ENCODE measurements at regions not wholly inside any gene's neighbourhood (a gene's known extent, or its start where the extent isn't known, plus 50 kb on each side); places are given as distances from the start of the nearest gene placed in this dataset.

GRCh38 chr2:226407135-226407534 lies 392.5 kb downstream of the IRS1 start:
- H3K4me1 ChIP-seq (ENCODE audit: insufficient read depth, low read length, severe bottlenecking), result no peaks in the 10 kb centered on the region
- H3K79me2 ChIP-seq (ENCODE audit: insufficient read depth, low read length), result no peaks in the 10 kb centered on the region
- H3F3A ChIP-seq (ENCODE audit: insufficient read depth, low read length), result no peaks in the 10 kb centered on the region
- H3K9ac ChIP-seq (ENCODE audit: low read length), result no peak overlapping the region
- no peaks in the 10 kb centered on the region for H3K9me3 ChIP-seq (ENCODE audit: low read length)
- no peaks in the 10 kb centered on the region for H4K20me1 ChIP-seq (ENCODE audit: insufficient read depth, low read length)
- H3K27ac ChIP-seq (ENCODE audit: low read depth, low read length, poor library complexity, severe bottlenecking), result no peak overlapping the region
- H3K27me3 ChIP-seq (ENCODE audit: insufficient read depth, low read length), result no peaks in the 10 kb centered on the region
- H2AFZ ChIP-seq (ENCODE audit: low read length), result no peak overlapping the region
- no peaks in the 10 kb centered on the region for H3K9me2 ChIP-seq (ENCODE audit: low read depth, low read length)
- TF ChIP-seq EZH2 (IDR thresholded peaks at IDR 0.05; ENCODE audit: borderline replicate concordance, low read length) (no peak), CTCF (IDR thresholded peaks at IDR 0.05; ENCODE audit: low read length) (no peak)
- no peak overlapping the region for H3K4me2 ChIP-seq (ENCODE audit: low read length)
- H3K36me3 ChIP-seq (ENCODE audit: insufficient read depth, low read length), result no peaks in the 10 kb centered on the region
- no peak overlapping the region for H3K4me3 ChIP-seq (ENCODE audit: low read depth, low read length, poor library complexity, severe bottlenecking)

- Histone ChIP-seq H3K27ac (ENCODE audit: low read depth, low read length, poor library complexity, severe bottlenecking) (no peak overlapping the region), H3K79me2 (ENCODE audit: insufficient read depth, low read length) (no peaks in the 10 kb centered on the region)
Measured at GRCh38 chr2:226405465-226405864, 394.2 kb downstream of the IRS1 start.

GRCh38 chr2:226403369-226403768 lies 396.3 kb downstream of the IRS1 start:
- H3K27ac ChIP-seq (ENCODE audit: low read depth, low read length, poor library complexity, severe bottlenecking), result no peak overlapping the region
- no peak overlapping the region for H3K4me3 ChIP-seq (ENCODE audit: low read depth, low read length, poor library complexity, severe bottlenecking)
- H3K36me3 ChIP-seq (ENCODE audit: insufficient read depth, low read length), result no peaks in the 10 kb centered on the region
- H3K27me3 ChIP-seq (ENCODE audit: insufficient read depth, low read length), result no peaks in the 10 kb centered on the region
- H3K79me2 ChIP-seq (ENCODE audit: insufficient read depth, low read length), result no peaks in the 10 kb centered on the region
- no peaks in the 10 kb centered on the region for H3F3A ChIP-seq (ENCODE audit: insufficient read depth, low read length)
- no peaks in the 10 kb centered on the region for H3K9me3 ChIP-seq (ENCODE audit: low read length)
- no peaks in the 10 kb centered on the region for H3K4me1 ChIP-seq (ENCODE audit: insufficient read depth, low read length, severe bottlenecking)
- no peaks in the 10 kb centered on the region for H4K20me1 ChIP-seq (ENCODE audit: insufficient read depth, low read length)
- TF ChIP-seq CTCF (IDR thresholded peaks at IDR 0.05; ENCODE audit: low read length) (no peak), EZH2 (IDR thresholded peaks at IDR 0.05; ENCODE audit: borderline replicate concordance, low read length) (no peak)
- H3K4me2 ChIP-seq (ENCODE audit: low read length), result no peak overlapping the region
- H2AFZ ChIP-seq (ENCODE audit: low read length), result no peak overlapping the region
- no peak overlapping the region for H3K9ac ChIP-seq (ENCODE audit: low read length)
- no peaks in the 10 kb centered on the region for H3K9me2 ChIP-seq (ENCODE audit: low read depth, low read length)

More at GRCh38 chr2:226405465-226405864, 394.2 kb downstream of the IRS1 start:
- H3K9me2 ChIP-seq (ENCODE audit: low read depth, low read length), result no peaks in the 10 kb centered on the region
- TF ChIP-seq EZH2 (IDR thresholded peaks at IDR 0.05; ENCODE audit: borderline replicate concordance, low read length) (no peak), CTCF (IDR thresholded peaks at IDR 0.05; ENCODE audit: low read length) (no peak)
- no peak overlapping the region for H3K4me2 ChIP-seq (ENCODE audit: low read length)
- no peaks in the 10 kb centered on the region for H3K27me3 ChIP-seq (ENCODE audit: insufficient read depth, low read length)
- no peaks in the 10 kb centered on the region for H4K20me1 ChIP-seq (ENCODE audit: insufficient read depth, low read length)
- H3K36me3 ChIP-seq (ENCODE audit: insufficient read depth, low read length), result no peaks in the 10 kb centered on the region
- H3K4me1 ChIP-seq (ENCODE audit: insufficient read depth, low read length, severe bottlenecking), result no peaks in the 10 kb centered on the region
- no peak overlapping the region for H3K9ac ChIP-seq (ENCODE audit: low read length)
- no peaks in the 10 kb centered on the region for H3F3A ChIP-seq (ENCODE audit: insufficient read depth, low read length)
- H3K4me3 ChIP-seq (ENCODE audit: low read depth, low read length, poor library complexity, severe bottlenecking), result no peak overlapping the region
- H3K9me3 ChIP-seq (ENCODE audit: low read length), result no peaks in the 10 kb centered on the region
- no peak overlapping the region for H2AFZ ChIP-seq (ENCODE audit: low read length)

Measured in OCI-LY1 (cell line).